ENCODE measurements at regions not wholly inside any gene's neighbourhood (a gene's known extent, or its start where the extent isn't known, plus 50 kb on each side); places are given as distances from the start of the nearest gene placed in this dataset.

DNA sequence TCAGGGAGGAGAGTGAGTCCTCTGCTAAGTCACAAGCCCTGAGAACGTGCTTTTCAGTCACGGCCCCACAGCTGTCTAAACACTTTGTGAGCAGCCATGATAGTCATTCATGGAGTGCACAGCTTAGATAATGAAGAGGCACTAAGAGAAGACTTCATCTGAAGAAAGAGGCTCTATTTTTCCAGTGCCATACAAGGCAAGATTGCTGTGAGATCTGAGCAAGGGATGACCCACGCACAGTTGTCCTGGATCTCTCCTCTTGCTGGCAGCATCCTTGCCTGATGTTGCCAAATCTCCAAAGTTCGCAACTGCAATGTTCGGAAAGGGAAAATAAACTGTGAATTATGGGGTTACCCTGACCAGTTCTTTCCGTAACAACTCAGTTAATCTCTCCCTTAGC lies 418.7 kb downstream of the MEIS1 start:
- no peak overlapping the region for H3K27ac ChIP-seq
- H3K4me3 ChIP-seq, result no peak overlapping the region
- no peaks in the 10 kb centered on the region for H3K36me3 ChIP-seq
- no peaks in the 10 kb centered on the region for H3K9me3 ChIP-seq (ENCODE audit: low read depth)
- H3K27me3 ChIP-seq, result no peaks in the 10 kb centered on the region
- TF ChIP-seq, protein P1, sequence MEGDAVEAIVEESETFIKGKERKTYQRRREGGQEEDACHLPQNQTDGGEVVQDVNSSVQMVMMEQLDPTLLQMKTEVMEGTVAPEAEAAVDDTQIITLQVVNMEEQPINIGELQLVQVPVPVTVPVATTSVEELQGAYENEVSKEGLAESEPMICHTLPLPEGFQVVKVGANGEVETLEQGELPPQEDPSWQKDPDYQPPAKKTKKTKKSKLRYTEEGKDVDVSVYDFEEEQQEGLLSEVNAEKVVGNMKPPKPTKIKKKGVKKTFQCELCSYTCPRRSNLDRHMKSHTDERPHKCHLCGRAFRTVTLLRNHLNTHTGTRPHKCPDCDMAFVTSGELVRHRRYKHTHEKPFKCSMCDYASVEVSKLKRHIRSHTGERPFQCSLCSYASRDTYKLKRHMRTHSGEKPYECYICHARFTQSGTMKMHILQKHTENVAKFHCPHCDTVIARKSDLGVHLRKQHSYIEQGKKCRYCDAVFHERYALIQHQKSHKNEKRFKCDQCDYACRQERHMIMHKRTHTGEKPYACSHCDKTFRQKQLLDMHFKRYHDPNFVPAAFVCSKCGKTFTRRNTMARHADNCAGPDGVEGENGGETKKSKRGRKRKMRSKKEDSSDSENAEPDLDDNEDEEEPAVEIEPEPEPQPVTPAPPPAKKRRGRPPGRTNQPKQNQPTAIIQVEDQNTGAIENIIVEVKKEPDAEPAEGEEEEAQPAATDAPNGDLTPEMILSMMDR (IDR thresholded peaks at IDR 0.05; ENCODE audit: low read depth, low read length), result no peak
- DNase-seq (ENCODE audit: low read depth in 1 of 2, low spot score in 1 of 2), result no peak
- no peaks in the 10 kb centered on the region for H3K4me1 ChIP-seq (ENCODE audit: low read depth)

DNA sequence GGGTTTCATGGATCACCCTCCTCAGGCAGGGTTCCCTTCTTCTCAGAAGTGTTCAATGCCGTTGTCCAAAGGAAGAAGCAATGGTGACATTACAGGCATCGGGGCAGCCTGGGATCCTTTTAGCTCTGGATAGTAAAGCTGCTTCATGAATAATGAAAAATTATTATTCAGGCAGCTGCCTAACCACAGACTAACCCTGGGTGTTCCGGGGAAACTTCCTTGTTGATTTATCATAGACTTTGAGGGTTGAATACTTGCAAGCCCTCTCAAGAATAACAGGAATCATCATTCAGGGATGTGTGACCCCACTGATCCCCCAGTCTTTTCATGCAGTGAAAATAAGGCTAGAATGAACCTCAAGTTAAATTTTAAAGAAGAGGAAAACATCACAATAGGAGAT lies 419.4 kb downstream of the MEIS1 start:
- DNase-seq (ENCODE audit: low read depth in 1 of 2, low spot score in 1 of 2), result no peak
- Histone ChIP-seq H3K36me3 (no peaks in the 10 kb centered on the region), H3K4me3 (no peak overlapping the region), H3K27ac (no peak overlapping the region), H3K4me1 (ENCODE audit: low read depth) (no peaks in the 10 kb centered on the region), H3K9me3 (ENCODE audit: low read depth) (no peaks in the 10 kb centered on the region), H3K27me3 (no peaks in the 10 kb centered on the region)
- TF ChIP-seq, protein P1 (IDR thresholded peaks at IDR 0.05; ENCODE audit: low read depth, low read length), result no peak

DNA sequence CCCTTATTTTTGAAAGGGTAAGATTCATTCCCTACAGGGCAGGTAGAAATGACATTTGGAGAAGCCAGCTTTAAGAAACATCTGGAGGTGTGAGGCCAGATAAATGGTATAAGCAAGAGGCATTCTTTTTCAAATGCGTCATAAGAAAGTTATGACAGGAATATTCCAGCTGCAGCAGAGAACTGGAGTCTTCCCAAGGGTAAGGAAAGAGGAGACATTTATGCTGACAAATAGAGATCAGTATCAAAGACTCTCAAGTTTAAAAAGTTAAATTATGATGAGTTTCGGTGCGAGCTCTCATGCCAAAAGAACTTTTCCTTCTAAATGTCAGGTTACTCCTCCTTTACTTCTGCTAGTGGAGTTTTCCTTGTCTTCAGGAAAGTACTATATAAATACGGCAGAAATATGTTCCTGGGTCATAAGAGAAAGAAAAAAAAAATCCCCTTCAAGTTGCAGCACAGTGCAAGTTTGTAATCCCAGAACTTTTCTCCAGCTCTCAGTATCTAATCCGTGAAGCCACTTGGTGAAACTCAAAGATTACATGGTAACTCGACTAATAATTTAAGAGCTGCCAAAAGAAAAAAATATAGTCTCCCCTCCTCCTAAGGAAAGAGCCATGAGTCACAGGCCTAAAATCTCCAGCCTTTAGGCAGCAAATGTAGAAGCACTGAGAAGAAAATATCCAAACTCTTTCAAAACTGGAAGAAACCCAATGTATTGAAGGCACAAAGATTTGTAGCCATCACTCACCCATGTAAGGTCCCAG lies 428.1 kb downstream of the MEIS1 start:
- Histone ChIP-seq H3K36me3 (no peaks in the 10 kb centered on the region), H3K9me3 (ENCODE audit: low read depth) (no peaks in the 10 kb centered on the region), H3K4me1 (ENCODE audit: low read depth) (peaks cover 8% of the 10 kb centered on the region), H3K27me3 (no peaks in the 10 kb centered on the region), H3K27ac (no peak overlapping the region), H3K4me3 (no peak overlapping the region)
- TF ChIP-seq, protein P1 (IDR thresholded peaks at IDR 0.05; ENCODE audit: low read depth, low read length), result no peak
- DNase-seq (ENCODE audit: low read depth in 1 of 2, low spot score in 1 of 2), result peak in 1 of 2 donors; percentile 74

DNA sequence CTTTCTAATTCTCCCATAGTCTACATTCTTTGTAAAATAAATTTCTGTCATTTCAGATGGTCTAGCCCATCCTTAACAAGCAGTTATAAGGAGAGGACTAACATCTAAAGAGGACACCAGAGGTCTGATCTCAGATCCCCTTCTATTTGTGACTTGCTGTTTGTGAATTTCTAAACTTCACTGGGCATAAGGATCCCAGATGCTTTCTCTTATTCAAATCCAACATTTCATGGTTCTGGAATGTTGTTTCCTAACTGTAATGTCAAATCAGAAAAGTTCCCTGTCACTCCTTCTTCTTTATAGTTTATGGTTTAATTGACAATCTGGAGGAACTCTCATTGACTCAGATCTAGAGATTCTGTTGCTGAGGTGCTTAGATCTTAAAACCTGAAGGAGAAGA lies 430.2 kb downstream of the MEIS1 start:
- Histone ChIP-seq H3K27me3 (no peaks in the 10 kb centered on the region), H3K4me3 (no peak overlapping the region), H3K27ac (no peak overlapping the region), H3K9me3 (ENCODE audit: low read depth) (no peaks in the 10 kb centered on the region), H3K36me3 (no peaks in the 10 kb centered on the region), H3K4me1 (ENCODE audit: low read depth) (peaks cover 9% of the 10 kb centered on the region)
- TF ChIP-seq, protein P1 (IDR thresholded peaks at IDR 0.05; ENCODE audit: low read depth, low read length), result no peak
- DNase-seq (ENCODE audit: low read depth in 1 of 2, low spot score in 1 of 2), result no peak

DNA sequence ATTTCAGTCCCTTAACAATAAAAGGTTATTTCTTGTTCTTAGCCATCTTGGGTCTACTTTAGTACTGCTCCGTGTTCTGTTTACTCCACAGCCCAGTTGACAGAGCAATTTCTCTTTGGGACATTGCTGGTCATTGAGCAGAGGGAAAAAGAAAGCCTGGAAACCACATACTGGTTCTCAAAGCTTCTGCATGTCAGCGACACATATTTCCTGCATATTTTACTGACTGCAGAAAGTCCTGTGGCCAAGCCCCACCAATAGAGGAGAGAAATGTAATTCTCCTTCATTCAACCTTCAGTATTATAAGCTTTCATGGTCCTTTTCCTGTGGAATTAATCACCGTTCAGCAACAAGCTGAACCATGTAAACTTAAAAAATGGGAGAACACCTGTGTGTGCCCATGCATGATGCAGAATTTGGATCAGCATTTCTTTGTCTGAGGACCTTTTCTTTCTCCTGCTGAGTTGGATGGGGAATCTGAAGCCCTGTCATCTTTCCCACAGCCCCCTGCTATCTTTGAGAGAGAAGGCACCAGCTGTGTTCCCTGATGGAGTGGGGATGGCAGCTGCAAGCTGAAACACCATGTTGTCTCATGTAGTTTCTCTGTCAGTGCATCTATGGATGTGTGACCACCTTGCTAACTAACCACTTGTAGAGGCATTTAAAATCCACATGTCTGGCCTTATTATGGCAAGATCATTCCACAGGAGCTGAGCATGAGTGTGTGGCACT lies 431.6 kb downstream of the MEIS1 start:
- TF ChIP-seq, protein P1 (IDR thresholded peaks at IDR 0.05; ENCODE audit: low read depth, low read length), result no peak
- DNase-seq (ENCODE audit: low read depth in 1 of 2, low spot score in 1 of 2), result no peak
- Histone ChIP-seq H3K4me3 (no peak overlapping the region), H3K27me3 (no peaks in the 10 kb centered on the region), H3K27ac (no peak overlapping the region), H3K36me3 (no peaks in the 10 kb centered on the region), H3K4me1 (ENCODE audit: low read depth) (peaks cover 9% of the 10 kb centered on the region), H3K9me3 (ENCODE audit: low read depth) (no peaks in the 10 kb centered on the region)

All from cardiac muscle cell (in vitro differentiated cells and primary cell).